OCI-LY1 (cell line): ENCODE measurements at regions not wholly inside any gene's neighbourhood (a gene's known extent, or its start where the extent isn't known, plus 50 kb on each side); places are given as distances from the start of the nearest gene placed in this dataset.

Source experiments
- H2AFZ ChIP-seq: fragments of 200-600 bp; sonication (generic), shearing (Covaris generic); 2 replicates; pipeline ENCODE4 v1.6.0; 2014; ENCODE audit warnings: antibody characterized with exemption, mild to moderate bottlenecking, low read length
- H3F3A ChIP-seq: fragments of 200-600 bp; sonication (generic), shearing (Covaris generic); 2 replicates; pipeline ENCODE4 v1.6.0; 2014; ENCODE audit warnings: mild to moderate bottlenecking, antibody characterized with exemption, low read length, moderate library complexity; ENCODE audit not compliant: insufficient read depth
- H3K27ac ChIP-seq: fragments of 200-600 bp; sonication (generic); 2 replicates; pipeline ENCODE4 v1.5.1; 2014; ENCODE audit warnings: low read length, mixed run types, mild to moderate bottlenecking, low read depth; ENCODE audit not compliant: poor library complexity, severe bottlenecking
- H3K27me3 ChIP-seq: fragments of 200-600 bp; sonication (generic); 2 replicates; pipeline ENCODE4 v1.6.0; 2014; ENCODE audit warnings: antibody characterized with exemption, mild to moderate bottlenecking, low read length, moderate library complexity; ENCODE audit not compliant: insufficient read depth
- H3K36me3 ChIP-seq: fragments of 200-600 bp; sonication (generic); 2 replicates; pipeline ENCODE4 v1.6.1; 2014; ENCODE audit warnings: mild to moderate bottlenecking, antibody characterized with exemption, low read length, moderate library complexity, mixed read lengths; ENCODE audit not compliant: insufficient read depth
- H3K4me1 ChIP-seq: fragments of 200-600 bp; sonication (generic); 2 replicates; pipeline ENCODE4 v1.5.1; 2014; ENCODE audit warnings: mild to moderate bottlenecking, low read length, moderate library complexity; ENCODE audit not compliant: insufficient read depth, severe bottlenecking
- H3K4me2 ChIP-seq: fragments of 200-600 bp; sonication (generic), shearing (Covaris generic); 2 replicates; pipeline ENCODE4 v1.6.1; 2014; ENCODE audit warnings: low read length
- H3K4me3 ChIP-seq: fragments of 200-600 bp; sonication (generic); 2 replicates; pipeline ENCODE4 v1.5.1; 2014; ENCODE audit warnings: low read length, low read depth, mild to moderate bottlenecking, mixed read lengths; ENCODE audit not compliant: poor library complexity, severe bottlenecking
- H3K79me2 ChIP-seq: fragments of 200-600 bp; shearing (Covaris generic); 2 replicates; pipeline ENCODE4 v1.6.1; 2016; ENCODE audit warnings: mixed run types, low read length, mixed read lengths; ENCODE audit not compliant: insufficient read depth
- H3K9ac ChIP-seq: fragments of 200-600 bp; sonication (generic), shearing (Covaris generic); 2 replicates; pipeline ENCODE4 v1.6.1; 2014; ENCODE audit warnings: mild to moderate bottlenecking, low read length, mixed read lengths
- H3K9me2 ChIP-seq: fragments of 200-600 bp; sonication (generic), shearing (Covaris generic); 2 replicates; pipeline ENCODE4 v1.6.1; 2014; ENCODE audit warnings: low read depth, mild to moderate bottlenecking, low read length, mixed read lengths
- H3K9me3 ChIP-seq: fragments of 200-600 bp; shearing (Covaris generic); 2 replicates; pipeline ENCODE4 v1.6.1; 2014; ENCODE audit warnings: low read length, mixed read lengths
- H4K20me1 ChIP-seq: fragments of 200-600 bp; sonication (generic), shearing (Covaris generic); 2 replicates; pipeline ENCODE4 v1.6.0; 2016; ENCODE audit warnings: mild to moderate bottlenecking, low read length; ENCODE audit not compliant: insufficient read depth
- EZH2 ChIP-seq: fragments of 200-600 bp; sonication (generic), shearing (Covaris generic); IDR thresholded peaks from 2 replicates; pipeline ENCODE4 v1.8.0; 2017; ENCODE audit warnings: borderline replicate concordance, mixed run types, mild to moderate bottlenecking, antibody characterized with exemption, low read length, moderate library complexity, mixed read lengths
- TF ChIP-seq, protein P1 (sequence below): fragments of 200-600 bp; sonication (generic), shearing (Covaris generic); IDR thresholded peaks from 2 replicates; pipeline ENCODE4 v1.5.1; 2017; ENCODE audit warnings: mild to moderate bottlenecking, antibody characterized with exemption, low read length, moderate library complexity, mixed read lengths

DNA sequence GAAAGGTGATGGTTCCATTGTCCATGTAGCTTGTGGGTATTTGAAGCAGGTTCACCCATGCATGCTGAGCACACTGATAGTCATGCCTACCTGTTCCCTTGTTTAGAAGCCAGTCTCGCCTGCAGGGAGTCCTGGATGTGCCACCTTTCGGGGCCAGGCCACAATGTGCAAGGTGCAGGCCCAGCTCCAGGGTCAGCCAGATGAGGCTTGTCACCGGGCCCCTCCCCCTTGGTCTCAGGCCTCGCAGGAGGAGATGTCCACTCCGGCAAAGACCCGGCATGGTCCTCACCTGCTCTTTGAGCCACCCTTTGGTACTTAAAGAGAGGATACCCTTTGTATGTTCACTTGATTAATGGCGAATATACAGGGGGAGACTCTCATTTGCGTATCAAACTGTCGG is 140.4 kb upstream of the RTL1 start:
- H3K4me2 ChIP-seq, result no peak overlapping the region
- H4K20me1 ChIP-seq, result no peaks in the 10 kb centered on the region
- H3K9me2 ChIP-seq, result no peaks in the 10 kb centered on the region
- no peak overlapping the region for H2AFZ ChIP-seq
- H3K4me3 ChIP-seq, result no peak overlapping the region
- H3K4me1 ChIP-seq, result no peaks in the 10 kb centered on the region
- no peaks in the 10 kb centered on the region for H3K36me3 ChIP-seq
- no peaks in the 10 kb centered on the region for H3F3A ChIP-seq
- 0 out of 2 replicates have a peak, but pooled peaks cover 5% of the 10 kb centered on the region for H3K27me3 ChIP-seq
- H3K9me3 ChIP-seq, result no peaks in the 10 kb centered on the region
- no peaks in the 10 kb centered on the region for H3K79me2 ChIP-seq
- H3K9ac ChIP-seq, result no peak overlapping the region
- no peak overlapping the region for H3K27ac ChIP-seq
- TF ChIP-seq, protein P1, sequence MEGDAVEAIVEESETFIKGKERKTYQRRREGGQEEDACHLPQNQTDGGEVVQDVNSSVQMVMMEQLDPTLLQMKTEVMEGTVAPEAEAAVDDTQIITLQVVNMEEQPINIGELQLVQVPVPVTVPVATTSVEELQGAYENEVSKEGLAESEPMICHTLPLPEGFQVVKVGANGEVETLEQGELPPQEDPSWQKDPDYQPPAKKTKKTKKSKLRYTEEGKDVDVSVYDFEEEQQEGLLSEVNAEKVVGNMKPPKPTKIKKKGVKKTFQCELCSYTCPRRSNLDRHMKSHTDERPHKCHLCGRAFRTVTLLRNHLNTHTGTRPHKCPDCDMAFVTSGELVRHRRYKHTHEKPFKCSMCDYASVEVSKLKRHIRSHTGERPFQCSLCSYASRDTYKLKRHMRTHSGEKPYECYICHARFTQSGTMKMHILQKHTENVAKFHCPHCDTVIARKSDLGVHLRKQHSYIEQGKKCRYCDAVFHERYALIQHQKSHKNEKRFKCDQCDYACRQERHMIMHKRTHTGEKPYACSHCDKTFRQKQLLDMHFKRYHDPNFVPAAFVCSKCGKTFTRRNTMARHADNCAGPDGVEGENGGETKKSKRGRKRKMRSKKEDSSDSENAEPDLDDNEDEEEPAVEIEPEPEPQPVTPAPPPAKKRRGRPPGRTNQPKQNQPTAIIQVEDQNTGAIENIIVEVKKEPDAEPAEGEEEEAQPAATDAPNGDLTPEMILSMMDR, result no peak
- no peak for TF ChIP-seq EZH2

DNA sequence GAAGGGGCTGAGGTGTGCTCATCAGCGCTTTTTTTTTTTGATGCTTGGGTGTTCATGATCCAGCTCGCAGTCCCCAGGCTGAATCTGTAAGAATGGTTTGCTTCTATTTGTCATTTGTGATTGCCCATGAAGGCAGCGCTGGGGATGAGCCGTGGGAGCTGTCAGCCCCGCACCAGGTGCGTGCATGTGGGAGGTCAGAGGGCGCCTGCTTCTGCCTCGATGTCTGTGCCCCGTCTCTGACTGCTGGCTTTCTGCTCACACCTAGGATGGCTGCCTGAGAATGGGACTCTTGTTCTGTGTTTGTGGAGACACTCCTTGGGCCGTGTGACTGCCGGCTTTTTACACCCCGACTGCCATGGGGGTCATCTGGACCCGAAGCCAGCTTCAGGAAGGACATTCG is 141.2 kb upstream of the RTL1 start:
- H4K20me1 ChIP-seq, result no peaks in the 10 kb centered on the region
- no peak overlapping the region for H2AFZ ChIP-seq
- H3F3A ChIP-seq, result no peaks in the 10 kb centered on the region
- TF ChIP-seq, protein P1, result no peak
- no peak for TF ChIP-seq EZH2
- H3K9ac ChIP-seq, result no peak overlapping the region
- H3K4me1 ChIP-seq, result no peaks in the 10 kb centered on the region
- H3K4me2 ChIP-seq, result no peak overlapping the region
- no peak overlapping the region for H3K4me3 ChIP-seq
- H3K9me3 ChIP-seq, result no peaks in the 10 kb centered on the region
- H3K79me2 ChIP-seq, result no peaks in the 10 kb centered on the region
- H3K36me3 ChIP-seq, result no peaks in the 10 kb centered on the region
- H3K9me2 ChIP-seq, result no peaks in the 10 kb centered on the region
- no peak overlapping the region for H3K27ac ChIP-seq
- 0 out of 2 replicates have a peak, but pooled peaks cover 5% of the 10 kb centered on the region for H3K27me3 ChIP-seq

DNA sequence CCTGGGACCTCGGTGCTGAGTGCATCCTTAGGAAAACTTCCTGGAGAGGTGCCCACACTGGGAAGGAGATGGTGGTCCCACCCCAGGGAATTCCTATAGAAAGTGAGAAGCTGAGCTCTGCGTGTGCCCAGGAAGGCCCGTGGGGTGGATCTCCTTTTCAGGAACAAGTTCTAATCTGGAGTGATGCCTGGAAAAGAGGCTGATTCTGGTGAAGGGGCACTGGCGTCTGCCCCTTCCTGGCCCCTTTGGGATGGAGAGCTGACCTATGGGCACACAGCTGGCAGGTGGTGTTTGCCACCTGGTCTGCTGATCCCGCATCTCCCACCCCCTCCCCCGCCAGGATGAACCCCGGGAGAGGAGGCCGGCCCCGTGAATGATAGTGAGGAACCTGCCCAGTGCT is 142.0 kb upstream of the RTL1 start:
- no peak overlapping the region for H3K4me2 ChIP-seq
- H3K36me3 ChIP-seq, result no peaks in the 10 kb centered on the region
- no peaks in the 10 kb centered on the region for H3K79me2 ChIP-seq
- H2AFZ ChIP-seq, result no peak overlapping the region
- no peak overlapping the region for H3K4me3 ChIP-seq
- H3K9ac ChIP-seq, result no peak overlapping the region
- no peaks in the 10 kb centered on the region for H3K9me3 ChIP-seq
- no peaks in the 10 kb centered on the region for H3K9me2 ChIP-seq
- H4K20me1 ChIP-seq, result no peaks in the 10 kb centered on the region
- H3K4me1 ChIP-seq, result no peaks in the 10 kb centered on the region
- H3K27ac ChIP-seq, result no peak overlapping the region
- no peaks in the 10 kb centered on the region for H3F3A ChIP-seq
- TF ChIP-seq EZH2, result no peak
- TF ChIP-seq, protein P1, result no peak
- H3K27me3 ChIP-seq, result no peaks in the 10 kb centered on the region
